B cell (primary cell): ENCODE measurements at regions not wholly inside any gene's neighbourhood (a gene's known extent, or its start where the extent isn't known, plus 50 kb on each side); places are given as distances from the start of the nearest gene placed in this dataset.

Experiments used
- ATAC-seq: fragments of 200-7000 bp; cut with Tn5 transposase; one replicate; pipeline ENCODE4 v1.10.0; 2021; ENCODE audit warnings: low read depth, mild to moderate bottlenecking, moderate number of reproducible peaks, moderate library complexity
- CTCF ChIA-PET: fragments of 350-600 bp; sonication (Branson Sonifier 250); formaldehyde crosslinking; loops from one replicate; lab custom pipeline; 2021; ENCODE audit warnings: antibody characterized with exemption, inconsistent platforms; lab: Charles Lee
- POLR2A ChIA-PET: fragments of 350-600 bp; sonication (Branson Sonifier 250); formaldehyde crosslinking; loops from one replicate; lab custom pipeline; 2021; ENCODE audit warnings: antibody characterized with exemption; lab: Charles Lee
- DNase-seq: peaks from one replicate; pipeline ENCODE4 v3.0.0; 2013
- H2AFZ ChIP-seq: 2 replicates; pipeline ENCODE4 v1.6.1; 2012; ENCODE audit warnings: mild to moderate bottlenecking, low read depth, low read length; ENCODE audit not compliant: insufficient read depth, poor library complexity, severe bottlenecking
- H3K27ac ChIP-seq, 2 donors: 1 replicate in 1 of 2; 2 replicates in 1 of 2; pipeline ENCODE4 v1.5.1; 2012 to 2013; ENCODE audit warnings: low read length in 2 of 2, mild to moderate bottlenecking in 2 of 2, moderate library complexity in 1 of 2
- H3K27me3 ChIP-seq, 4 experiments: fragments of 200-600 bp in 1 of 4; sonication (generic) in 1 of 4; replicated peaks in 1 of 4; 1 replicate in 2 of 4; 2 replicates in 2 of 4; pipeline versions ENCODE4 v1.6.1 to v1.7.0; 2013 to 2016; ENCODE audit warnings: low read length in 3 of 4, mild to moderate bottlenecking in 2 of 4, mixed read lengths in 1 of 4, moderate library complexity in 1 of 4; ENCODE audit not compliant: insufficient read depth in 4 of 4, control insufficient read depth in 3 of 4; ENCODE audit errors: control extremely low read depth in 1 of 4
- H3K36me3 ChIP-seq, 2 experiments: replicated peaks in 1 of 2; 1 replicate in 1 of 2; 2 replicates in 1 of 2; pipeline versions ENCODE4 v1.6.1 to v1.7.1; 2013; ENCODE audit warnings: low read length in 1 of 2; ENCODE audit not compliant: insufficient read depth in 2 of 2, control insufficient read depth in 1 of 2; ENCODE audit errors: control extremely low read depth in 1 of 2, extremely low read depth in 1 of 2
- H3K4me1 ChIP-seq, 2 donors: fragments of 200-600 bp in 1 of 2; sonication (generic) in 1 of 2; 1 replicate in 1 of 2; 2 replicates in 1 of 2; pipeline versions ENCODE4 v1.5.1 to v1.6.1; 2013 to 2017; ENCODE audit warnings: low read length in 2 of 2; ENCODE audit not compliant: control insufficient read depth in 2 of 2, insufficient read depth in 2 of 2
- H3K4me2 ChIP-seq: replicated peaks from 2 replicates; pipeline ENCODE3; 2012; ENCODE audit warnings: mild to moderate bottlenecking, low read depth, low read length; ENCODE audit not compliant: poor library complexity, severe bottlenecking
- H3K4me3 ChIP-seq, 5 experiments: fragments of 200-600 bp in 1 of 5; sonication (generic) in 1 of 5; 1 replicate in 3 of 5; 2 replicates in 2 of 5; pipeline versions ENCODE4 v1.5.1 to v1.7.0; 2011 to 2016; ENCODE audit warnings: low read length in 4 of 5, mild to moderate bottlenecking in 4 of 5, low read depth in 2 of 5, control low read depth in 1 of 5, moderate library complexity in 1 of 5; ENCODE audit not compliant: insufficient read depth in 1 of 5; ENCODE audit errors: control extremely low read depth in 1 of 5, extremely low read depth in 1 of 5
- H3K79me2 ChIP-seq: fragments of 200-600 bp; sonication (generic); one replicate; pipeline ENCODE4 v1.6.0; 2016; ENCODE audit warnings: low read length; ENCODE audit not compliant: control insufficient read depth, insufficient read depth
- H3K9ac ChIP-seq: fragments of 200-600 bp; sonication (generic); 2 replicates; pipeline ENCODE4 v1.6.1; 2017; ENCODE audit warnings: mild to moderate bottlenecking, low read length, moderate library complexity
- H3K9me3 ChIP-seq, 3 donors: one replicate each; pipeline versions ENCODE4 v1.6.1 to v1.7.1; 2013; ENCODE audit warnings: low read length in 2 of 3; ENCODE audit not compliant: control insufficient read depth in 2 of 3, insufficient read depth in 1 of 3; ENCODE audit errors: control extremely low read depth in 1 of 3
- H4K20me1 ChIP-seq: 2 replicates; pipeline ENCODE4 v1.6.0; 2012; ENCODE audit warnings: mild to moderate bottlenecking, low read length; ENCODE audit not compliant: insufficient read depth, control insufficient read depth, poor library complexity, severe bottlenecking
- H3K27ac Mint-ChIP-seq: one replicate; pipeline ENCODE4 v1.8.0; 2021; ENCODE audit warnings: mixed read lengths
- H3K27me3 Mint-ChIP-seq: one replicate; pipeline ENCODE4 v1.8.0; 2021; ENCODE audit warnings: mixed read lengths
- H3K4me1 Mint-ChIP-seq: one replicate; pipeline ENCODE4 v1.8.0; 2021; ENCODE audit warnings: mixed read lengths
- H3K4me3 Mint-ChIP-seq: one replicate; pipeline ENCODE4 v1.8.0; 2021; ENCODE audit warnings: mixed read lengths
- H3K9me3 Mint-ChIP-seq: one replicate; pipeline ENCODE4 v1.8.0; 2022; ENCODE audit warnings: mixed read lengths; ENCODE audit not compliant: insufficient read depth
- CTCF ChIP-seq: fragments of 200-600 bp; IDR thresholded peaks from one replicate; pipeline ENCODE4 v1.8.0; 2022; ENCODE audit warnings: antibody characterized with exemption, mild to moderate bottlenecking
- EZH2 ChIP-seq: IDR thresholded peaks from 2 replicates; pipeline ENCODE4 v1.6.1; 2012; ENCODE audit warnings: borderline replicate concordance, low read depth, mild to moderate bottlenecking, moderate library complexity, low read length; ENCODE audit not compliant: insufficient read depth, poor library complexity, severe bottlenecking
- WGBS: methylation state at CpG from one replicate; pipeline ENCODE4 v1.1.5; 2013; ENCODE audit warnings: missing lambda C conversion rate; ENCODE audit not compliant: insufficient coverage; 5-methylcytosine and 5-hydroxymethylcytosine counted together
- intact Hi-C: fragments of 100-400 bp; cut with micrococcal nuclease; formaldehyde crosslinking; loops from one replicate; pipeline ENCODE4 v1.10.0; 2022

- no peak overlapping the region for H3K27ac ChIP-seq
- no peaks in the 10 kb centered on the region for H3K9me3 Mint-ChIP-seq
- no peak overlapping the region for H3K4me3 ChIP-seq
- peaks cover 73% of the 10 kb centered on the region for H3K27me3 Mint-ChIP-seq
- peaks cover 32% of the 10 kb centered on the region for H3K4me1 Mint-ChIP-seq
- 47% methylated on average over 2 of the region's 7 CpGs for WGBS
- H3K79me2 ChIP-seq, result no peaks in the 10 kb centered on the region
- H3K4me1 ChIP-seq, result peaks cover 41 to 47% of the 10 kb centered on the region in 2 donors
- ChIA-PET POLR2A (interaction anchor here (0.6 kb wide), 1 partner anchor 104 kb away, joined by 4 read pairs; no protein-coding TSS in a partner anchor), CTCF (no interaction called here)
- intact Hi-C loops, result no loop called here
- H3K36me3 ChIP-seq, result no peaks in the 10 kb centered on the region
- H3K4me3 Mint-ChIP-seq, result peak overlapping the region; percentile 10
- H3K9me3 ChIP-seq, result peaks cover 1 to 15% (median 11%) of the 10 kb centered on the region in 3 donors
- no peak overlapping the region for H3K4me2 ChIP-seq
- ATAC-seq (no peak), DNase-seq (no peak)
- no peak overlapping the region for H2AFZ ChIP-seq
- peak overlapping the region; percentile 7 for H3K27ac Mint-ChIP-seq
- H4K20me1 ChIP-seq, result peaks cover 14% of the 10 kb centered on the region
- TF ChIP-seq CTCF (no peak), EZH2 (no peak)
- no peak overlapping the region for H3K9ac ChIP-seq
- peaks cover 0 to 86% (median 79%) of the 10 kb centered on the region in 4 experiments for H3K27me3 ChIP-seq
Observed at GRCh38 chr2:8472545-8473323, 209.1 kb upstream of the ID2 start.
